HG03280 (cell line): ENCODE measurements at regions not wholly inside any gene's neighbourhood (a gene's known extent, or its start where the extent isn't known, plus 50 kb on each side); places are given as distances from the start of the nearest gene placed in this dataset.
"Not testable (repeated sequence)": the region's sequence is repeated elsewhere in the genome, so short reads cannot be mapped to it uniquely, and the experiment has no call there.

Experiments used
- ATAC-seq: cut with Tn5 transposase; IDR thresholded peaks from one replicate; pipeline ENCODE4 v1.9.1; 2021; ENCODE audit warnings: mild to moderate bottlenecking, moderate library complexity; ENCODE audit not compliant: unreplicated experiment

GRCh38 chr6:112920994-112921393, 573.9 kb downstream of the RFPL4B start:
- ATAC-seq, result no peak

GRCh38 chr6:112923940-112924587, 576.9 kb downstream of the RFPL4B start:
- no peak for ATAC-seq

- ATAC-seq, result no peak
Measured at GRCh38 chr6:112925702-112926101, 578.6 kb downstream of the RFPL4B start.

- no peak for ATAC-seq
Measured at GRCh38 chr6:112927641-112928320, 580.7 kb downstream of the RFPL4B start.

GRCh38 chr6:112929641-112930040, 582.5 kb downstream of the RFPL4B start:
- ATAC-seq, result no peak

- ATAC-seq, result no peak
Measured at GRCh38 chr6:112931832-112932231, 584.7 kb downstream of the RFPL4B start.

GRCh38 chr6:112933947-112934346, 586.8 kb downstream of the RFPL4B start:
- ATAC-seq, result no peak

- ATAC-seq, result no peak
Measured at GRCh38 chr6:112934433-112935327, 587.5 kb downstream of the RFPL4B start.

- ATAC-seq, result no peak
Measured at GRCh38 chr6:112935402-112936078, 588.4 kb downstream of the RFPL4B start.

GRCh38 chr6:112936079-112936472, 588.9 kb downstream of the RFPL4B start:
- ATAC-seq, result no peak

- ATAC-seq, result no peak
Measured at GRCh38 chr6:112936504-112936903, 589.4 kb downstream of the RFPL4B start.

- not testable (repeated sequence) for ATAC-seq
Measured at GRCh38 chr6:112937690-112938089, 590.6 kb downstream of the RFPL4B start.

GRCh38 chr6:112938650-112939049, 591.5 kb downstream of the RFPL4B start:
- ATAC-seq, result no peak

- no peak for ATAC-seq
Measured at GRCh38 chr6:112939563-112939962, 592.4 kb downstream of the RFPL4B start.

- no peak for ATAC-seq
Measured at GRCh38 chr6:112941613-112942012, 594.5 kb downstream of the RFPL4B start.

- ATAC-seq, result no peak
Measured at GRCh38 chr6:112946051-112946450, 598.9 kb downstream of the RFPL4B start.

GRCh38 chr6:112947507-112947906, 600.4 kb downstream of the RFPL4B start:
- no peak for ATAC-seq

- no peak for ATAC-seq
Measured at GRCh38 chr6:112951829-112952228, 604.7 kb downstream of the RFPL4B start.

- ATAC-seq, result not testable (repeated sequence)
Measured at GRCh38 chr6:112955743-112956142, 608.6 kb downstream of the RFPL4B start.

GRCh38 chr6:112956696-112957535, 609.8 kb downstream of the RFPL4B start:
- no peak for ATAC-seq
